HepG2 (cell line): ENCODE measurements at regions not wholly inside any gene's neighbourhood (a gene's known extent, or its start where the extent isn't known, plus 50 kb on each side); places are given as distances from the start of the nearest gene placed in this dataset.

Source experiments
- BCL3 ChIP-seq: sonication (generic); formaldehyde crosslinking; IDR thresholded peaks from 2 replicates; pipeline ENCODE4 v1.5.1; 2020; ENCODE audit warnings: mild to moderate bottlenecking, missing genetic modification reagents, moderate library complexity
- CREM ChIP-seq, 2 experiments: sonication (generic) in 1 of 2; formaldehyde crosslinking in 1 of 2; IDR thresholded peaks; 2 replicates each; pipeline versions ENCODE4 v1.4.0 to v1.6.1; 2016 to 2020; ENCODE audit warnings: antibody characterized with exemption in 1 of 2, mild to moderate bottlenecking in 1 of 2, missing genetic modification reagents in 1 of 2
- DMAP1 ChIP-seq: IDR thresholded peaks from 2 replicates; pipeline ENCODE4 v1.6.1; 2016
- ERF ChIP-seq: IDR thresholded peaks from 2 replicates; pipeline ENCODE4 v1.6.1; 2018; ENCODE audit warnings: missing biosample characterization, missing genetic modification reagents
- FOXK1 ChIP-seq: sonication (generic); formaldehyde crosslinking; IDR thresholded peaks from 2 replicates; pipeline ENCODE4 v1.4.0; 2020; ENCODE audit warnings: low read depth, missing genetic modification reagents, borderline replicate concordance
- GATAD2A ChIP-seq: IDR thresholded peaks from 2 replicates; pipeline ENCODE4 v1.6.1; 2016
- IKZF5 ChIP-seq: IDR thresholded peaks from 2 replicates; pipeline ENCODE4 v1.6.1; 2018; ENCODE audit warnings: missing genetic modification reagents, mild to moderate bottlenecking, missing compliant biosample characterization
- JUNB ChIP-seq: sonication (generic); formaldehyde crosslinking; IDR thresholded peaks from 2 replicates; pipeline ENCODE4 v1.8.0; 2022; ENCODE audit warnings: missing genetic modification reagents, mild to moderate bottlenecking, borderline replicate concordance
- KLF9 ChIP-seq: IDR thresholded peaks from 2 replicates; pipeline ENCODE4 v1.6.1; 2016; ENCODE audit warnings: low read depth
- MLX ChIP-seq: IDR thresholded peaks from 2 replicates; pipeline ENCODE4 v1.6.1; 2016
- NFIC ChIP-seq: IDR thresholded peaks from 2 replicates; pipeline ENCODE4 v1.6.1; 2012; ENCODE audit warnings: mild to moderate bottlenecking, low read length, inconsistent platforms
- NR2C2 ChIP-seq: sonication (generic); formaldehyde crosslinking; IDR thresholded peaks from 2 replicates; pipeline ENCODE4 v1.4.0; 2020; ENCODE audit warnings: missing genetic modification reagents, mild to moderate bottlenecking, moderate library complexity, borderline replicate concordance
- PRPF4 ChIP-seq: fragments of 200-400 bp; formaldehyde crosslinking; IDR thresholded peaks from 2 replicates; pipeline ENCODE4 v1.6.1; 2016; ENCODE audit warnings: low read length, low read depth; ENCODE audit not compliant: poor library complexity, severe bottlenecking
- RFX1 ChIP-seq: fragments of 450-650 bp; IDR thresholded peaks from 2 replicates; pipeline ENCODE4 v1.6.1; 2017
- RFXAP ChIP-seq: sonication (generic); formaldehyde crosslinking; IDR thresholded peaks from 2 replicates; pipeline ENCODE4 v1.4.0; 2020; ENCODE audit warnings: missing genetic modification reagents, borderline replicate concordance
- SMARCC2 ChIP-seq: fragments of 450-650 bp; IDR thresholded peaks from 2 replicates; pipeline ENCODE4 v1.6.1; 2017; ENCODE audit warnings: antibody characterized with exemption, mild to moderate bottlenecking
- TFDP2 ChIP-seq: sonication (generic); formaldehyde crosslinking; IDR thresholded peaks from 2 replicates; pipeline ENCODE4 v1.4.0; 2020; ENCODE audit warnings: missing genetic modification reagents
- TFE3 ChIP-seq: IDR thresholded peaks from 2 replicates; pipeline ENCODE4 v1.6.1; 2016
- THAP11 ChIP-seq: IDR thresholded peaks from 2 replicates; pipeline ENCODE4 v1.6.1; 2016; ENCODE audit warnings: missing biosample characterization, missing genetic modification reagents
- TSC22D2 ChIP-seq: sonication (generic); formaldehyde crosslinking; IDR thresholded peaks from 2 replicates; pipeline ENCODE4 v1.5.1; 2020; ENCODE audit warnings: missing genetic modification reagents, mild to moderate bottlenecking, borderline replicate concordance
- ZKSCAN1 ChIP-seq: fragments of 150-350 bp; IDR thresholded peaks from 2 replicates; pipeline ENCODE4 v1.6.1; 2014; ENCODE audit warnings: low read length
- ZNF24 ChIP-seq: fragments of 450-650 bp; IDR thresholded peaks from 2 replicates; pipeline ENCODE4 v1.6.1; 2017; ENCODE audit warnings: antibody characterized with exemption, mild to moderate bottlenecking
- ZNF331 ChIP-seq: sonication (generic); formaldehyde crosslinking; IDR thresholded peaks from 2 replicates; pipeline ENCODE4 v1.4.0; 2020; ENCODE audit warnings: missing genetic modification reagents
- ZNF34 ChIP-seq: sonication (generic); formaldehyde crosslinking; IDR thresholded peaks from 2 replicates; pipeline ENCODE4 v1.4.0; 2020; ENCODE audit warnings: mild to moderate bottlenecking, missing genetic modification reagents, borderline replicate concordance
- ZNF354B ChIP-seq: sonication (generic); formaldehyde crosslinking; IDR thresholded peaks from 2 replicates; pipeline ENCODE4 v1.8.0; 2022; ENCODE audit warnings: mild to moderate bottlenecking, missing genetic modification reagents
- ZNF431 ChIP-seq: sonication (generic); formaldehyde crosslinking; IDR thresholded peaks from 2 replicates; pipeline ENCODE4 v1.9.0; 2022; ENCODE audit warnings: missing genetic modification reagents, low read depth, mild to moderate bottlenecking, borderline replicate concordance
- ZNF558 ChIP-seq: sonication (generic); formaldehyde crosslinking; IDR thresholded peaks from 2 replicates; pipeline ENCODE4 v1.9.0; 2022; ENCODE audit warnings: mild to moderate bottlenecking, missing genetic modification reagents, borderline replicate concordance
- ZNF713 ChIP-seq: sonication (generic); formaldehyde crosslinking; IDR thresholded peaks from 2 replicates; pipeline ENCODE4 v1.4.0; 2020; ENCODE audit warnings: mild to moderate bottlenecking, missing genetic modification reagents

- TF ChIP-seq ZNF34 (CRISPR knock-in tag) (no peak), ZNF354B (CRISPR knock-in tag) (no peak), NFIC (no peak), PRPF4 (no peak), IKZF5 (no peak), ZNF24 (no peak), ZNF331 (CRISPR knock-in tag) (peak; percentile 14; the same call in 1 of the 2 replicates), DMAP1 (CRISPR knock-in tag) (no peak), JUNB (0 out of 2 replicates have a peak, but pooled peaks have one; percentile 69), ERF (CRISPR knock-in tag) (no peak), RFX1 (no peak), GATAD2A (CRISPR knock-in tag) (peak; percentile 43; the same call in 1 of the 2 replicates), RFXAP (peak; percentile 39; the same call in 1 of the 2 replicates), THAP11 (CRISPR knock-in tag) (no peak), KLF9 (CRISPR knock-in tag) (no peak), BCL3 (CRISPR knock-in tag) (no peak), TFE3 (CRISPR knock-in tag) (no peak), SMARCC2 (no peak), TSC22D2 (CRISPR knock-in tag) (no peak), ZNF713 (no peak; the same call in 1 of the 2 replicates), TFDP2 (CRISPR knock-in tag) (no peak), CREM (IDR thresholded peaks at IDR 0.05) (no peak; the same call in 1 of the 2 replicates), CREM (CRISPR knock-in tag; IDR thresholded peaks at IDR 0.05) (no peak), FOXK1 (CRISPR knock-in tag) (no peak; the same call in 1 of the 2 replicates), NR2C2 (CRISPR knock-in tag) (peak; percentile 89), ZKSCAN1 (no peak), ZNF431 (peak; percentile 52; the same call in 1 of the 2 replicates), ZNF558 (CRISPR knock-in tag) (no peak), MLX (CRISPR knock-in tag) (no peak)
Observed at GRCh38 chr16:14345512-14346115, 274.5 kb downstream of the MRTFB start (continued).
